IPS-NIHi11 (cell line): ENCODE measurements at regions not wholly inside any gene's neighbourhood (a gene's known extent, or its start where the extent isn't known, plus 50 kb on each side); places are given as distances from the start of the nearest gene placed in this dataset.
"Not testable (repeated sequence)": the region's sequence is repeated elsewhere in the genome, so short reads cannot be mapped to it uniquely, and the experiment has no call there.

ENCODE experiments used
- DNase-seq: peaks from one replicate; pipeline ENCODE4 v3.0.0; 2012; ENCODE audit warnings: mixed read lengths, low spot score

DNA sequence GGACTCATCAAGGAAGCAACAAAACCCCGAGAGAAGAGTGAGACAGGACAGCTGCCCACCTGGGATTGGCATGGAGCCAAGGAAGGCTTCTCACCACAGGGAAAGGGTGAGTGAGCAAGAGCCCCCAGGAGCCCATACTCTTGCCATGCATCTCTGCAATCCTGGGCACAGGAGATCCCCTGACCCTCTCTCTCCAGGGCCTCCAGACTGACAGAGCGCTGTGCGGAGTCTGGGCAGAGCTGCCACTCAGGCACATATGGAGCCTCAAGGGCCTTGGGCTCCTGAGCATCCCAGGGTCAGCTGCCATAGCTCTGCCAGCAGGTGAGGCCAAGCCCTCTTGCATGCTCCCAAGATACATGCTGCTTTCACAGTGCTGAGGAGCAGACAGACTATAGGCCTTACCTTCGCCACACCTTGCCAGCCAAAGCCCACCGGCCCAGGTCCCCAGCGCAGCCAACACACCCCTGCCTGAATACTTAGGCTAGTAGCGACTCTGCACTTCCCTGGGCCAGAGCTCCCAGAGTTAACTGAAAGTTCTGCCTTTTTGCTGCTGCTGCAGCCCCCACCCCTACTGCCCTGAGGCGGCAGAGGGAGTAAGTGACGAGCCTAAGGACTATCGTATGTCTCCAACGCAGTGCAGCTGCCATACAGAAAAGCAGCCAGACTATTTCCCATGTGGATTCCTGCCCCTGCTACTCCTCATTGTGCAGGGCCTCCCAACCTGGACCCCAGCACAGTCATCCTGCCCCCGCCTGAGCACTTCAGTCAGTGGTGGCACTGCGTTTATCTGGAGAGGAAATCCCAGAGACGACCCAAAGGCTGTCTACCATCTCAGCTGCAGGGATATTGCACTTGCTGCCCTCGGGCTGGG, 251.6 kb downstream of the SPATA31A6 start:
- not testable (repeated sequence) for DNase-seq

DNA sequence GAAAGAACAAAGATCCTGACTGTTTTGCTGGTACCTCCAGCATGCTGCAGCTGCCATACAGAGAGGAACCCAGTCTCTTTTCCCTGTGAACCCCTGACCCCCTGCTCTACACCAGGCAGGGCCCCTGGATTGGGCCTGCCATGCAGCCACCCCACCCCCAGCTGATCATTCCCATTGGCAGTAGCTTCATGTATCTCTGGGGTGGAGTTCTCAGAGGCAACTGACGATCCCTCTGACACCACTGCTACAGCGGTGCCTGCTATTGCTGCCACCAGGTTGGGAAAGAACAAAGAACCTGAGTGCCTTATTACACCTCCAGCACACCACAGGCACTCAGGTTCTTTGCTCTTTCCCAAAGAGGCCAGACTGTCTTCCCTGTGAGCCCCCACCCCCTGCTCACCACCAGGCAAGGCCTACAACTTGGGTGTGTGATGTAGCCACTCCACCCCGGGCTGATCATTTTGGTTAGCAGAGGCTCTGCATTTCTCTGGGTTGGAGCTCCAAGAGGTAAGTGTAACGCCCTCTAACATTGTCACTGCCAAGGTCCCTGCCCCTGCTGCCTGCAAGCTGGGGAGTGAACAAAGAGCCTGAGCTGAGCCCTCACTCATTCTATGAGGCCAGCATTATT, 252.4 kb downstream of the SPATA31A6 start:
- not testable (repeated sequence) for DNase-seq

DNA sequence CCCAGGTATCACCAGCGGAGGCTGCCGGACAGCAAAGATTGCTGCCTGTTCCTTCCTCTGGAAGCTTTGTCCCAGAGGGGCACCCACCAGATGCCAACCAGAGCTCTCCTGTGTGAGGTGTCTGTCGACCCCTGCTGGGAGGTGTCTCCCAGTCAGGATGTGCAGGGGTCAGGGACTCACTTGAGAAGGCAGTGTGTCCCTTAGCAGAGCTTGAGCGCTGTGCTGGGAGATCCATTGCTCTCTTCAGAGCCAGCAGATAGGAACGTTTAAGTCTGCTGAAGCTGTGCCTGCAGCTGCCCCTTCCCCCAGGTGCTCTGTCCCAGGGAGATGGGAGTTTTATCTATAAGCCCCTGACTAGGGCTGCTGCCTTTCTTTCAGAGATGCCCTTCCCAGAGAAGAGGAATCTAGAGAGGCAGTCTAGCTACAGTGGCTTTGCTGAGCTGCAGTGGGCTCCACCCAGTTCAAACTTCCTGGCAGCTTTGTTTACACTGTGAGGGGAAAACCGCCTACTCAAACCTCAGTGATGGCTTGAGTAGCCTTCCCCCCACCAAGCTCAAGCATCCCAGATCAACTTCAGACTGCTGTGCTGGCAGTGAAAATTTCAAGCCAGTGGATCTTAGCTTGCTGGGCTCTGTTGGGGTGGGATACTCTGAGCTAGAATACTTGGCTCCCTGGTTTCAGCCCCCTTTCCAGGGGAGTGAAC, 253.7 kb downstream of the SPATA31A6 start:
- not testable (repeated sequence) for DNase-seq

DNA sequence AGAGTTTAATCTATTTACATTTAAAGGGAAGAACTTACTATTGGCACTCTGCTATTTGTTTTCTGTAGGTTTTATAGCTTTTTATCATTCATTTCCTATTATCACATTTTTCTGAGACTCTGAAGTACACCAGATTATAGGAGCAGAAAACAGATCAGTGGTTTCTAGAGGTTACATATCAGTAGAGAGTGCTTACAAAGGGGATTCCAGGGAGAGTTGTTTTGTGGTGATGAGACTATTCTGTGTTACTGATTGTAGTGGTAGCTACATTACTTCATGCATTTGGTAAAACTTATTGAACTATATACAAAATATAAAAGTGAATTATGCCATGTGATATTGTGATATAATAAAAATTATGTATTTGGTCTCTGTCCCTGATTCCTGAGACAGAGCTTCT, 259.2 kb downstream of the SPATA31A6 start:
- DNase-seq, result not testable (repeated sequence)

DNA sequence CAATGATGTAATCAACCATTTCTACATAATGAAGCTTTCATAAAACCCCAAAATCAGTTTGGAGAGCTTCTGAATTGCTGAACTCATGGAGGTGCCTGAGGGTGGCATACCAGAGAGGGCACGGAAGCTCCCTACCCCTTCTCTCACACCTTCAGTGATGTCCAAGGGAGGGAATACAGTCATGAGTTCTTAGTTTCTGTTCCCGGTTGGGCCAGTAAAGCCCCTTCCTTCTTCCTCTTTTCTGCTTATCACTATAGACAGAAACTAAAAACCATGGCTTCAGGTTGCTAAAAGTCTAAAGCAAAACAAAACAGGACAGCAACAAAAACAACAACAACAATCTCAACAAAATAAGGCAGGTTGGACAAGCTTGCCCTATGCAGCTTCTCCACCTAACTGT, 260.0 kb downstream of the SPATA31A6 start:
- DNase-seq, result not testable (repeated sequence)

DNA sequence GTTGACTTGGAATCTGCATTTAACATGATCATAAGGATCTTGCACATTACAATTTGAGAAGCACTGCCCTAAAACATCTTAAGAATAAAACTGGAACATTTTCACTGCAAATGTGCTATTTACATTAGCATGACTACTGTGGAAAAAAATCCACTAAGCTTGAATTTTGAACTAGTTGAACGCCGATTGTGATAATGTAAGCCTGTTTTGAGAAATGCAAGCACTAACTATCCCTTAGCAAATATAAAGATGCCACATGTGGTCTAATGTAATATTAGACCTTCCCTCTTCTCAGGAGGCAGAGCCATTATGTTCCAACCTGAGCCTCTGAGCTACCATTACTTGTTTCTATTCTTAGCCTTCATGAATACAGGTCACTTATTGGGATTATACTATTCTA, 278.0 kb downstream of the SPATA31A6 start:
- not testable (repeated sequence) for DNase-seq

DNA sequence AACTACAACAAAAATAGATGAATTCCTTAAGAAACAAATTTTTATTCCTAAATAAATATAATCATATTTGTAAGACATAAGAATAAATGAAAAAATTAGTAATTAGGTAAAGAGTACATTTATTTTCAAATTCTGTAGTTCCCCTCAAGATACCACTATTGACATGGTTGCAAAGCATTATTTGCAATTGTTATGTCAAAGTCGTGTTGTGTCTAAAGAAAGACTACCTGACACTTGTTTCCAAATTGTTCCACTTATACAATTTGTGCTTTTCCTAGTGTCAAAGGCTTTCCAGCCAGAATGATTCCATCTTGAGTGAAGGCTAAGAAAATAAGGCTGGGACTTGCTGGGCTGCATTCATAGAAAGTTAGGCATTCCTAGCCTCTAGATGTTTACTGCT, 278.4 kb downstream of the SPATA31A6 start:
- DNase-seq, result not testable (repeated sequence)

DNA sequence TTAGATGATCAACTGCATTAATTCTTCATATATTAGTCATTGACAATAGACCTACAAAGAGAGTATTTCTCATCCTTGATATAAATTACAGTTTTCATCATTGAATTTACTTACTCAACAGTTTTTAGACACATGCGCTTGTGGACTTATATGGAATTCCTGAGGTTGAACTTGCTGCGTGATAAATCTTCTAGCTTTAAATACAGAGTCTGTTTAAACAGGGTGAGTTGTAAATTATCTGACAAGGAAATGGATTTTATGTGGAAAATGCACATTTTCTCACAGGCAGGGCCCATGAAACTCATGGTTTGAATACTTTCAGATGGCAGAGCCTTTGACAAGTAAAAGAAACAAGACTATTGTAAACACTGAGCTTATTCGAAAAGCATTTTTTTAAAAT, 280.5 kb downstream of the SPATA31A6 start:
- not testable (repeated sequence) for DNase-seq

DNA sequence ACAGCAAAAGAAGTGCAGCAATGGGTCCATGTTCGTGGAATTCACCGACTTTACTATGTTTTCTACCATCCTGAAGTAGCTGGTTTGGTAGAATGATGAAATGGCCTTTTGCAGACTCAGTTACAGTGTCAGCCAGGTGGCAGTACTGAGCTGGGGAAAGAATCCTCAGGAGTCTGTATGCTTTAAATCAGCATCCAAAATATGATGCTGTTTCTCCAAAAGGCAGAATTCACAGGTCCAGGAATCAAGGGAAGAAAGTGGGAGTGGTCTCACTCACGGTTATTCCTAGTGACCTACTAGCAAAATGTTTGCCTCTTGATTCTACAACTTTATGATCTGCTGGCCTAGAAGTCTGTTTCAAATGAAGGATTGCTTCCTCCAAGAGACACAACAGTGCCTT, 287.1 kb downstream of the SPATA31A6 start:
- peak; percentile 2 for DNase-seq

DNA sequence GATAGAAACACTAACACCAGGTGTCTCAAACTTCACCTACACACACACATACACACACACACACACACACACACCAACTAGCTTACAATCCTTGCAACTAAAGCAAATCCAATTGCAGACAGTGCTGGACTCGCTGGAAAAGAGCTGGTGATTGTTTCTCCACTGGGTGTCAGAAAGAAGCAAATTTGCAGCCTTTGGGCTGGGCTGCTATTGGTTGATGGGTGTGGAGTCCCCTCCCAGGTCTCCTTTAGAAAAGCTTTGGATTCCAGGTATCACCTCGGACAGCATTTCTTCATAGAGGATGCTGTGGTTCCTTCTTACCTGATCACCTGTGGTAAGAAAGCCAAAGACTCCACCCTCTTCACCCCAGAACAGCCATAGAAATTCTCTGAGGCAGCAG, 307.5 kb downstream of the SPATA31A6 start:
- DNase-seq, result not testable (repeated sequence)

DNA sequence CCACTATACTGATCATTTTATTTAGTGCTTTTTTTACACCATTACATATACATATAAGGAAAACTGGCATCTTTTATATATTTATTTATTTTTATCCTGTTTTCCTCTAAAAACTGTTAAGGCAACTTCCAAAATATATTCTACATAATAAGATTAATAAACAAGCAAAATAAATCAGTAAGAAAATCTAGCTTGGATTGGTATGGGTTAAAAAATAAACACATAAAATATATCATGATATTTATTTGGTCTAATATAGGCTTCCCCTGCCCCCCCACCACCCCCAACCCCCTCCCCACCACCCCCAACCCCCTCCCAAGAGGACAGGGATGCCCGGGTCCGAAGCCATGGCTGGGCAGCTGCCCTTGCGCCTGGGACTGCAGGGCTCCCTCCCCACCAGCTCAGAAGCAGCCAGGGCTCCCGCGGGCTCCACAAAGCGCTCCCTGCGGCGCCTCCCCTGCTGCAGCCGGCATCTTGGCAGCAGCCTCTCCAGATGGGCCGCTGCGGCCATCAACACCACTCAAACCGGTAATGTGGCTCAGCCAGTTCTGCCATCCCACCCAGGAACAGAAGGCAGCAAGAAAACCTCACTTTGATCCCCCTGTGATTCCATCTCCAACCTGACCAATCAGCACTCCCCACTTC, 319.3 kb downstream of the SPATA31A6 start:
- DNase-seq, result not testable (repeated sequence)

DNA sequence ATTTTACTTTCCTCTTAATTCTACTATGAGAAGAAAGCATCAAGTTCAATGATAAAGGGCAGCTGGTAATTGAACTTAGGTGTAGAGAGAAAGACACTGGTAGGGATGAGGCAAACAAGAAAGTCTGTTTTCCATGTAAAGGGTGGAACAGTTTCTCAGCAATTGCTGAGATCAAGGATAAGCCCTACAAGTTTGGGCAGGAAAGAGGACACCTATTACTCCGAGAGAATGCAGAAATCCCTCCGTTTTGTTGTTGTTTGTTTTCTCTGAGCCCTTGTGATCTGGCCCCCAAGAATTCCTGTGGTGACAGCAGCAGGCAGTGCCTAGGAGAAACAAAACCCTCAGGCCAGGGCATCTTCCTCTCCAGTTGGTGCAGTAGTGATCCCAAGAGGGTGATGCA, 324.7 kb downstream of the SPATA31A6 start:
- not testable (repeated sequence) for DNase-seq

DNA sequence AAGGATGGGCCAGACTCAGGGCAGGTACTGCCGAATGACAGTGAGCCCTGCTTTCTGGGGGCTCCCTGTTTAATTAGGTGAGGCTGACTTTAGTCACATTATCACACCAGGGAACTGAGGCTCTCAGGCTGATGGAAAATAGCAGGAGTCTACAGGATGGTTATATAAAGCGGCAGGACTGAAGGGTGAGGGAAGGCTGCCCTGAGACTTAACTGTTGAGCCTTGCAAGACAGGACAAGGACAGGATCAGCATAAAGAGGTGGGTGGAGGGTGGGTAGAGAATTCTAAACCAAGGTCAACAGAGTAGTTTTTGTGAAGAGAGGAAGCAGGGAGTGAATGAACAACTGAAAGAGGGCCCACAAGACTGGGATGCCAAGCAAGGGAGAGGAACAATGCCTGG, 330.1 kb downstream of the SPATA31A6 start:
- DNase-seq, result not testable (repeated sequence)

DNA sequence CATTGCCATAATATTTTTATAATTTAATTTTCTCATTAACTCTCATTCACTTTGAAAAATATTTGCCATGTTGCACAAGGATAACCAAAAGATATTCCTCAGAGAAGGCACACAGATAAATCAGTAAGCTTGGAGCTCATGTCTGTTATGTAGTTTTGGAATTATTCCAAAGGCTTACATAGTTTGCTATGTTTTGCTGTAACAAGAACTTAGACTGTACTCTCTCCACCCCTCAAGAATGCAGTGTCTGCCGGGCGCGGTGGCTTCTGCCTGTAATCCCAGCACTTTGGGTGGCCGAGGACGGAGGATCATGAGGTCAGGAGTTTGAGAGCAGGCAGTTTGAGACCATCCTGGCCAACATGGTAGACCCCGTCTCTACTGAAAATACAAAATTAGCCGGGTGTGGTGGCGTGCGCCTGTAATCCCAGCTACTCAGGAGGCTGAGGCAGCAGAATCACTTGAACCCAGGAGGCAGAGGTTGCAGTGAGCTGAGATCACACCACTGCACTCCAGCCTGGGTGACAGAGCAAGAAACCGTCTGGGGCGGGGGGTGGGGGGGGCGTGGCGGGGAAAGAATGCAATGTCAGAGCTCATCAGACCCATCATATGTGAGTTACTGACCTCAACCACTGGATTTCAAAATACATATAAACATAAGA, 351.0 kb downstream of the SPATA31A6 start:
- not testable (repeated sequence) for DNase-seq

DNA sequence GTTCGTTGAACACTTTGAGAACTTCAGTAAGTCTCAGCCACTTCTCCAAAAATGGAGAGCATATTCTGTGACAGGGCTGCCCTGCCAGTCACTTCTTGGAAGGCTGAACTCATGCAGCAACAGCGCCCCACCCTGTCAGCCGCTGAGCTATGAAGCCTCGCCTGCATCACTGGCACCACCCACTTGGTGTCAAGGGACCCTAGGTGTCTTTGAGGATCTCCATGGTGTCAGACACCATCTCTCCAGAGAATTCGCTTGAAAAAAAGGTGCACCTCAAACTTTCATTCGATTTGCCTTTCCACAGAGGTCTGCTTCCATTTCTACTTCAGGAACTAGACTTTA, 351.5 kb downstream of the SPATA31A6 start:
- not testable (repeated sequence) for DNase-seq

DNA sequence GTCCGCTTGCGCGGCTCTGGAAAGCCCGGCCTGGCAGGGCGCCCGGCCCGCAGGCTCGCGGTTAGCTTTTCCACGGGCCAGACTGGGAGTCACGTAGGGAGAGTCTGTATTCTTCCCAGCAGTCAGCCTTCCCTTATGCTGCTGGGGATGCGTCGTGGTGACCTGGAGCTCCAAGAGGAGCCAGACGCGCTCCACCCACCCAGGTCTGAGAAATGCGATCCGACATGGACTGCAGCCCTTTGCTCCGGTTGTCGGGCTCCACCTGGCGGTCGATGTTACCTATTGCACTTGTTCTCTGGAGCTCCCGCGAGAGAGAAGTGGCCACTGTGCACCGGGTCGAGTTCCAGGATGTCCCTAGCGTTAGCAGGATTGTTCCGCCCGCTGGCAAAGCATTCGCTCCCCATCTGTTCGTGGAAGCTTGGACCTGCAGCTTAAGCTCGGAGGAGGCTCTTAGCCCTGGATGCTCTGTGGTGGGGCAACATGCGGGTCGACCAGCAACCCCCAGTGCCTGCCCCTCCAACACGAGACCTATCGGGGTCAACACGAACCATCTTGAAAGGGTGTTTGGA, 367.4 kb downstream of the SPATA31A6 start:
- DNase-seq, result not testable (repeated sequence)

DNA sequence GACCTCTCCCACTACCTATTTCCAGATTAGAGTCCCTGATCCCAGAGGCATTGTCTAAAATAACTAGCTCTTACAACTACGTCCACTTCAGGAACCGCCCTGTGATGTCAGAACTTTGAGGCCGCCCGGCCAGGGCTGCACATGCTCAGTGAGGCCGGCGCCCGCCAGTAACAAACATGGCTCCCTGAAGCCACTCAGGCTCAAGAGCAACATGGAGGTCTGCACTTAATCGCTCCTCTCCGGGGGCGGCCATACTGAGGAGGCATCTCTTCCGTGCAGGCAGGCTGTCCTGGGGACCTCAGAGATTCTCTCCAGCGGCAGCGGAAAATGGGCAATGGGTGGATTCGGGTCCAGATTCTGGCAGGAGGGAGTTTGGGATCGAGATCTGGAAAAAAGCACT, 385.1 kb downstream of the SPATA31A6 start:
- DNase-seq, result not testable (repeated sequence)

DNA sequence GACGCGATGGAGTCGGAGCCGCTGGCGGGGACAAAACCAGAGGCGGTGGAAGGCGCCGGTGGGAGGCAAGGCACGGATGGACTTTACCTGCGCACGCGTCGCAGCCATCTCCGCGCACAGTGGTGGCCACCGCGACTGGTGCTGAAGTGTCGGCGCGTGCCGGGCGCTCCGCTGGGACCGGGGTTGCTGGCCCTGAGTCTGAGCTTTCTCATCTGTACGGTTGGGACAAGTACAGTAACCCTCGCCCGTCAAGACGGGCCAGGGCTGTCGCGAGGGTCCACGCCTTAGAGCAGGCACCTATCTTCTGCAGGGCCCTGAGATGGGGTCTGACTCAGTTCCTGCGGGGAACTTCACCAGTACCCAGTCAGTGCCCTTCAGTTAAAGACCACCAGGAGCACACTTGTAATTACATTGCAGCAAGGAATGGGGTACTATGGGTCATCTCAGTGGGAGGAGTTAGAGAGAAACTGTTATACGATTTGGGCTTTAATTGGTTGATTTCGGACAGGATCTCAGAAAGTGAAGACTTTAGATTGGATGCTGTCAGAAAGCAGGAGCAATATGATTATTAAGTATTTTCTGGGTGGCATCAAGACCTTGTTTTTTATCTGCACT, 385.6 kb downstream of the SPATA31A6 start:
- not testable (repeated sequence) for DNase-seq

DNA sequence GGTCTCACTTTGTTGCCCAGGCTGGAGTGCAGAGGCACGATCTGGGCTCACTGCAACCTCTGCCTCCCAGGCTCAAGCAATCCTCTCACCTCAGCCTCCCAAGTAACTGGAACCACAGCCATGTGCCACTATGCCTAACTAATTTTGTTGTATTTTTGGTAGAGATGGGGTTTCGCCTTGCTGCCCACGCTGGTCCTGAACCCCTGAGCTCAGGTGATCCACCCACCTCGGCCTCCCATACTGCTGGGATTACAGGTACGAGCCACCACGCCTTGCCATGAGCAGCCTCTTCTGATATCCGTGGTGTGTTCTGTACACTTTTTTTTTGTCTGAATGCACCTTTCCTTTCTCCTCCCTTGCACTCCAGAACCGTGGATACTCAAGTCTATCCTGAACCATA, 394.4 kb downstream of the SPATA31A6 start:
- DNase-seq, result not testable (repeated sequence)
